SK-N-SH (cell line): ENCODE measurements at regions not wholly inside any gene's neighbourhood (a gene's known extent, or its start where the extent isn't known, plus 50 kb on each side); places are given as distances from the start of the nearest gene placed in this dataset.

Experiments used
- CTCF ChIA-PET: fragments of 300-600, 350-600 bp; formaldehyde crosslinking; extraction: SDS; loops from one replicate; lab custom pipeline; 2021; lab: Yijun Ruan, JAX
- POLR2A ChIA-PET: fragments of 350-600 bp; sonication (Branson Sonifier 250); formaldehyde crosslinking; extraction: SDS; loops from one replicate; lab custom pipeline; 2020; ENCODE audit warnings: antibody characterized with exemption, inconsistent platforms; lab: Yijun Ruan, JAX
- DNase-seq: peaks from one replicate; pipeline ENCODE4 v3.0.0; 2012
- H2AFZ ChIP-seq: fragments of 200-600 bp; sonication (generic); 2 replicates; pipeline ENCODE4 v1.8.1; 2016; ENCODE audit warnings: antibody characterized with exemption, mild to moderate bottlenecking, low read depth
- H3F3A ChIP-seq: fragments of 200-600 bp; sonication (generic); replicated peaks from 2 replicates; pipeline ENCODE3; 2016; ENCODE audit warnings: antibody characterized with exemption, mild to moderate bottlenecking; ENCODE audit not compliant: insufficient read depth
- H3K27ac ChIP-seq, 2 experiments: fragments of 200-500 bp in 1 of 2; fragments of 200-600 bp in 1 of 2; sonication (Bioruptor generic) in 1 of 2; sonication (generic), shearing (Covaris generic) in 1 of 2; 2 replicates each; pipeline versions ENCODE4 v1.5.1 to v1.6.1; 2014 to 2016; ENCODE audit warnings: low read depth in 2 of 2, inconsistent platforms in 1 of 2, low read length in 1 of 2, mild to moderate bottlenecking in 1 of 2, mixed read lengths in 1 of 2
- H3K27me3 ChIP-seq: fragments of 200-600 bp; sonication (generic), shearing (Covaris generic); 2 replicates; pipeline ENCODE4 v1.6.1; 2016; ENCODE audit warnings: mixed run types; ENCODE audit not compliant: insufficient read depth
- H3K36me3 ChIP-seq, 2 experiments: fragments of 200-500 bp in 1 of 2; fragments of 200-600 bp in 1 of 2; sonication (Bioruptor generic) in 1 of 2; sonication (generic) in 1 of 2; replicated peaks in 1 of 2; 2 replicates each; pipeline versions ENCODE3 to v1.5.1; 2014 to 2016; ENCODE audit warnings: low read length in 1 of 2, mild to moderate bottlenecking in 1 of 2; ENCODE audit not compliant: insufficient read depth in 2 of 2, control insufficient read depth in 1 of 2
- H3K4me1 ChIP-seq, 2 experiments: fragments of 200-500 bp in 1 of 2; fragments of 200-600 bp in 1 of 2; sonication (Bioruptor generic) in 1 of 2; sonication (generic), shearing (Covaris generic) in 1 of 2; 2 replicates each; pipeline versions ENCODE4 v1.5.1 to v1.6.1; 2014 to 2016; ENCODE audit warnings: low read depth in 1 of 2, low read length in 1 of 2, mixed run types in 1 of 2; ENCODE audit not compliant: insufficient read depth in 2 of 2, control insufficient read depth in 1 of 2
- H3K4me2 ChIP-seq: fragments of 200-600 bp; sonication (generic), shearing (Covaris generic); 2 replicates; pipeline ENCODE4 v1.6.1; 2017; ENCODE audit warnings: mixed run types
- H3K4me3 ChIP-seq, 2 experiments: fragments of 200-500 bp in 1 of 2; fragments of 200-600 bp in 1 of 2; sonication (Bioruptor generic) in 1 of 2; sonication (generic), shearing (Covaris generic) in 1 of 2; 2 replicates each; pipeline versions ENCODE4 v1.5.1 to v1.8.1; 2014 to 2016; ENCODE audit warnings: low read depth in 2 of 2, inconsistent platforms in 1 of 2, low read length in 1 of 2, mild to moderate bottlenecking in 1 of 2, mixed read lengths in 1 of 2, moderate library complexity in 1 of 2
- H3K79me2 ChIP-seq: fragments of 200-600 bp; sonication (generic); 2 replicates; pipeline ENCODE4 v1.8.1; 2017; ENCODE audit warnings: mild to moderate bottlenecking; ENCODE audit not compliant: insufficient read depth
- H3K9ac ChIP-seq: fragments of 200-600 bp; sonication (generic); 2 replicates; pipeline ENCODE4 v1.6.1; 2017; ENCODE audit warnings: mixed run types
- H3K9me2 ChIP-seq: fragments of 200-600 bp; sonication (generic); 2 replicates; pipeline ENCODE4 v1.6.1; 2017; ENCODE audit warnings: mixed run types
- H3K9me3 ChIP-seq: fragments of 200-600 bp; sonication (generic); 2 replicates; pipeline ENCODE4 v1.6.1; 2017; ENCODE audit warnings: mixed run types, mild to moderate bottlenecking, moderate library complexity
- H4K20me1 ChIP-seq: fragments of 200-600 bp; sonication (generic); 2 replicates; pipeline ENCODE4 v1.6.1; 2017; ENCODE audit warnings: mild to moderate bottlenecking, mixed run types; ENCODE audit not compliant: insufficient read depth
- CHD2 ChIP-seq: fragments of 150-350 bp; IDR thresholded peaks from 2 replicates; pipeline ENCODE4 v1.6.1; 2018; ENCODE audit warnings: low read length; ENCODE audit not compliant: partially characterized antibody
- ELF1 ChIP-seq: IDR thresholded peaks from 2 replicates; pipeline ENCODE4 v1.4.0; 2012
- EP300 ChIP-seq, 2 experiments: IDR thresholded peaks; 2 replicates each; pipeline versions ENCODE4 v1.4.0 to v1.6.1; 2012; ENCODE audit warnings: borderline replicate concordance in 1 of 2, low read depth in 1 of 2, low read length in 1 of 2
- EZH2phosphoT487 ChIP-seq: fragments of 200-600 bp; sonication (generic); IDR thresholded peaks from 2 replicates; pipeline ENCODE4 v1.6.1; 2017; ENCODE audit warnings: low read depth, mixed run types, mild to moderate bottlenecking, antibody characterized with exemption, moderate library complexity, borderline replicate concordance
- FOXM1 ChIP-seq: IDR thresholded peaks from 2 replicates; pipeline ENCODE4 v1.4.0; 2012; ENCODE audit warnings: low read depth, mild to moderate bottlenecking
- GATA2 ChIP-seq: sonication (generic); formaldehyde crosslinking; IDR thresholded peaks from 2 replicates; pipeline ENCODE4 v1.5.0; 2020; ENCODE audit warnings: mild to moderate bottlenecking, missing genetic modification reagents
- JUND ChIP-seq: IDR thresholded peaks from 2 replicates; pipeline ENCODE4 v1.4.0; 2012
- NRF1 ChIP-seq: IDR thresholded peaks from 2 replicates; pipeline ENCODE4 v1.6.1; 2012; ENCODE audit warnings: low read depth, mild to moderate bottlenecking, low read length
- RAD21 ChIP-seq: IDR thresholded peaks from 2 replicates; pipeline ENCODE4 v1.6.1; 2012; ENCODE audit warnings: mild to moderate bottlenecking, low read length
- SIN3A ChIP-seq: IDR thresholded peaks from 2 replicates; pipeline ENCODE4 v1.6.1; 2012; ENCODE audit warnings: low read depth, mild to moderate bottlenecking, low read length, moderate library complexity, borderline replicate concordance
- SMC3 ChIP-seq: IDR thresholded peaks from 2 replicates; pipeline ENCODE4 v1.6.1; 2012; ENCODE audit warnings: low read depth, low read length, improper control_type of control experiment
- TAF1 ChIP-seq: IDR thresholded peaks from 2 replicates; pipeline ENCODE4 v1.6.1; 2012; ENCODE audit warnings: low read depth, mild to moderate bottlenecking, low read length, moderate library complexity, borderline replicate concordance
- ZBTB33 ChIP-seq: IDR thresholded peaks from 2 replicates; pipeline ENCODE4 v1.4.0; 2012; ENCODE audit warnings: low read depth, borderline replicate concordance
- WGBS: methylation state at CpG from one replicate; pipeline ENCODE4 v1.1.6; 2017; ENCODE audit warnings: low lambda C conversion rate; 5-methylcytosine and 5-hydroxymethylcytosine counted together
- TF ChIP-seq, protein P1 (sequence below): fragments of 150-350 bp; IDR thresholded peaks from 2 replicates; pipeline ENCODE4 v1.6.1; 2017; ENCODE audit warnings: antibody characterized with exemption, low read length, low read depth, borderline replicate concordance
- TF ChIP-seq, protein P2 (sequence below): fragments of 200-600 bp; sonication (generic); IDR thresholded peaks from 2 replicates; pipeline ENCODE4 v1.6.1; 2017; ENCODE audit warnings: antibody characterized with exemption, mild to moderate bottlenecking, moderate library complexity
- TF ChIP-seq, protein P3 (sequence below): IDR thresholded peaks from 2 replicates; pipeline ENCODE4 v1.4.0; 2012; ENCODE audit warnings: low read depth

GRCh38 chr4:127311924-127312323, 320.8 kb upstream of the INTU start:
- no peak overlapping the region for H3K4me3 ChIP-seq
- POLR2A ChIA-PET, result no interaction called here
- no peak for DNase-seq
- H3K4me1 ChIP-seq, result no peaks in the 10 kb centered on the region
- H2AFZ ChIP-seq, result no peak overlapping the region
- no peaks in the 10 kb centered on the region for H3K36me3 ChIP-seq
- H3F3A ChIP-seq, result no peaks in the 10 kb centered on the region
- H3K9me3 ChIP-seq, result 0 out of 2 replicates have a peak, but pooled peaks cover 5% of the 10 kb centered on the region
- TF ChIP-seq SIN3A (no peak), TAF1 (no peak), SMC3 (no peak), EP300 (IDR thresholded peaks at IDR 0.05; ENCODE audit: borderline replicate concordance in 1 of 2, low read depth in 1 of 2, low read length in 1 of 2) (no peak), ELF1 (no peak), RAD21 (no peak), ZBTB33 (no peak), CHD2 (no peak), GATA2 (CRISPR knock-in tag) (no peak), FOXM1 (no peak), JUND (no peak), NRF1 (no peak), EZH2phosphoT487 (no peak)
- TF ChIP-seq, protein P1, sequence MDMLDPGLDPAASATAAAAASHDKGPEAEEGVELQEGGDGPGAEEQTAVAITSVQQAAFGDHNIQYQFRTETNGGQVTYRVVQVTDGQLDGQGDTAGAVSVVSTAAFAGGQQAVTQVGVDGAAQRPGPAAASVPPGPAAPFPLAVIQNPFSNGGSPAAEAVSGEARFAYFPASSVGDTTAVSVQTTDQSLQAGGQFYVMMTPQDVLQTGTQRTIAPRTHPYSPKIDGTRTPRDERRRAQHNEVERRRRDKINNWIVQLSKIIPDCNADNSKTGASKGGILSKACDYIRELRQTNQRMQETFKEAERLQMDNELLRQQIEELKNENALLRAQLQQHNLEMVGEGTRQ, result no peak
- TF ChIP-seq, protein P2, sequence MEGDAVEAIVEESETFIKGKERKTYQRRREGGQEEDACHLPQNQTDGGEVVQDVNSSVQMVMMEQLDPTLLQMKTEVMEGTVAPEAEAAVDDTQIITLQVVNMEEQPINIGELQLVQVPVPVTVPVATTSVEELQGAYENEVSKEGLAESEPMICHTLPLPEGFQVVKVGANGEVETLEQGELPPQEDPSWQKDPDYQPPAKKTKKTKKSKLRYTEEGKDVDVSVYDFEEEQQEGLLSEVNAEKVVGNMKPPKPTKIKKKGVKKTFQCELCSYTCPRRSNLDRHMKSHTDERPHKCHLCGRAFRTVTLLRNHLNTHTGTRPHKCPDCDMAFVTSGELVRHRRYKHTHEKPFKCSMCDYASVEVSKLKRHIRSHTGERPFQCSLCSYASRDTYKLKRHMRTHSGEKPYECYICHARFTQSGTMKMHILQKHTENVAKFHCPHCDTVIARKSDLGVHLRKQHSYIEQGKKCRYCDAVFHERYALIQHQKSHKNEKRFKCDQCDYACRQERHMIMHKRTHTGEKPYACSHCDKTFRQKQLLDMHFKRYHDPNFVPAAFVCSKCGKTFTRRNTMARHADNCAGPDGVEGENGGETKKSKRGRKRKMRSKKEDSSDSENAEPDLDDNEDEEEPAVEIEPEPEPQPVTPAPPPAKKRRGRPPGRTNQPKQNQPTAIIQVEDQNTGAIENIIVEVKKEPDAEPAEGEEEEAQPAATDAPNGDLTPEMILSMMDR, result no peak
- TF ChIP-seq, protein P3, sequence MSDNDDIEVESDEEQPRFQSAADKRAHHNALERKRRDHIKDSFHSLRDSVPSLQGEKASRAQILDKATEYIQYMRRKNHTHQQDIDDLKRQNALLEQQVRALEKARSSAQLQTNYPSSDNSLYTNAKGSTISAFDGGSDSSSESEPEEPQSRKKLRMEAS, result no peak
- WGBS, result 71% methylated on average over 8 of the region's 8 CpGs
- CTCF ChIA-PET, result no interaction called here
- no peak overlapping the region for H3K27ac ChIP-seq
- H3K27me3 ChIP-seq, result no peaks in the 10 kb centered on the region
- H3K9me2 ChIP-seq, result no peaks in the 10 kb centered on the region
- H3K79me2 ChIP-seq, result no peaks in the 10 kb centered on the region
- no peaks in the 10 kb centered on the region for H4K20me1 ChIP-seq
- H3K4me2 ChIP-seq, result no peak overlapping the region
- no peak overlapping the region for H3K9ac ChIP-seq
